ENCODE measurements at regions not wholly inside any gene's neighbourhood (a gene's known extent, or its start where the extent isn't known, plus 50 kb on each side); places are given as distances from the start of the nearest gene placed in this dataset.
"Not testable (repeated sequence)": the region's sequence is repeated elsewhere in the genome, so short reads cannot be mapped to it uniquely, and the experiment has no call there.

GRCh38 chr3:159672728-159673688, 315.6 kb upstream of the IL12A start:
- no peak for DNase-seq
- no peak overlapping the region for H3K4me3 ChIP-seq
- no peaks in the 10 kb centered on the region for H3K4me1 ChIP-seq
- intact Hi-C loops (cut with DNase I; ENCODE audit: low total_unique reads), result no loop called here
- no peaks in the 10 kb centered on the region for H3K27me3 ChIP-seq (replicated peaks in 1 of 7)
- H3K27ac ChIP-seq, result no peak overlapping the region
- no peaks in the 10 kb centered on the region for H3K9me3 ChIP-seq
- WGBS, 5 donors, result 84 to 94% (median 91%) methylated on average over 5 of the region's 5 CpGs
- H3K36me3 ChIP-seq, result no peaks in the 10 kb centered on the region
- no peak for TF ChIP-seq CTCF (IDR thresholded peaks at IDR 0.05 in 8 of 11, conservative IDR thresholded peaks at IDR 0.05 in 3 of 11)
- no peak for TF ChIP-seq POLR2AphosphoS5 (IDR thresholded peaks at IDR 0.05)
- no peak for TF ChIP-seq POLR2A (IDR thresholded peaks at IDR 0.05)

GRCh38 chr3:159674583-159674982, 314.1 kb upstream of the IL12A start:
- Histone ChIP-seq H3K27me3 (replicated peaks in 1 of 7) (no peaks in the 10 kb centered on the region), H3K9me3 (no peaks in the 10 kb centered on the region), H3K4me3 (no peak overlapping the region), H3K36me3 (no peaks in the 10 kb centered on the region), H3K4me1 (no peaks in the 10 kb centered on the region), H3K27ac (no peak overlapping the region)
- no peak for DNase-seq
- TF ChIP-seq CTCF (IDR thresholded peaks at IDR 0.05 in 8 of 11, conservative IDR thresholded peaks at IDR 0.05 in 3 of 11), result no peak
- TF ChIP-seq POLR2A (IDR thresholded peaks at IDR 0.05), result no peak
- no peak for TF ChIP-seq POLR2AphosphoS5 (IDR thresholded peaks at IDR 0.05)
- WGBS, 5 donors, result 78 to 92% (median 88%) methylated on average over 2 of the region's 2 CpGs
- intact Hi-C loops (cut with DNase I; ENCODE audit: low total_unique reads), result no loop called here

GRCh38 chr3:159675285-159675684, 313.4 kb upstream of the IL12A start:
- Histone ChIP-seq H3K27me3 (replicated peaks in 1 of 7) (no peaks in the 10 kb centered on the region), H3K27ac (no peak overlapping the region), H3K9me3 (no peaks in the 10 kb centered on the region), H3K36me3 (no peaks in the 10 kb centered on the region), H3K4me3 (no peak overlapping the region), H3K4me1 (no peaks in the 10 kb centered on the region)
- WGBS, 5 donors, result 88 to 95% (median 93%) methylated on average over 4 of the region's 4 CpGs
- DNase-seq, result no peak
- TF ChIP-seq CTCF (IDR thresholded peaks at IDR 0.05 in 8 of 11, conservative IDR thresholded peaks at IDR 0.05 in 3 of 11) (no peak), POLR2AphosphoS5 (IDR thresholded peaks at IDR 0.05) (no peak), POLR2A (IDR thresholded peaks at IDR 0.05) (no peak)
- intact Hi-C loops (cut with DNase I; ENCODE audit: low total_unique reads), result no loop called here

GRCh38 chr3:159679900-159680299, 308.7 kb upstream of the IL12A start:
- Histone ChIP-seq H3K4me3 (no peak overlapping the region), H3K9me3 (no peaks in the 10 kb centered on the region), H3K36me3 (no peaks in the 10 kb centered on the region), H3K4me1 (no peaks in the 10 kb centered on the region), H3K27me3 (replicated peaks in 1 of 7) (no peaks in the 10 kb centered on the region), H3K27ac (no peak overlapping the region)
- DNase-seq, result no peak
- no peak for TF ChIP-seq POLR2AphosphoS5 (IDR thresholded peaks at IDR 0.05)
- TF ChIP-seq CTCF (IDR thresholded peaks at IDR 0.05 in 8 of 11, conservative IDR thresholded peaks at IDR 0.05 in 3 of 11), result no peak
- TF ChIP-seq POLR2A (IDR thresholded peaks at IDR 0.05), result no peak
- WGBS, 5 donors, result 82 to 86% (median 84%) methylated on average over 11 of the region's 11 CpGs
- intact Hi-C loops (cut with DNase I; ENCODE audit: low total_unique reads), result no loop called here

GRCh38 chr3:159681717-159682116, 306.9 kb upstream of the IL12A start:
- H3K4me3 ChIP-seq; H3K36me3 ChIP-seq; H3K9me3 ChIP-seq; intact Hi-C loops (cut with DNase I; ENCODE audit: low total_unique reads); H3K27ac ChIP-seq; H3K27me3 ChIP-seq (replicated peaks in 1 of 7); DNase-seq; H3K4me1 ChIP-seq: not testable (repeated sequence)
- 68 to 85% (median 70%) methylated on average over 5 of the region's 5 CpGs for WGBS, 5 donors

Data from spleen (tissue), 11 donors.